ENCODE measurements at regions not wholly inside any gene's neighbourhood (a gene's known extent, or its start where the extent isn't known, plus 50 kb on each side); places are given as distances from the start of the nearest gene placed in this dataset.

GRCh38 chr1:4267381-4268261 is 367.5 kb upstream of the C1orf174 start:
- no peak for TF ChIP-seq CTCF (IDR thresholded peaks at IDR 0.05)
- Mint-ChIP-seq H3K27me3 (ENCODE audit: insufficient read depth) (peaks cover 3% of the 10 kb centered on the region; the same call in 1 of the 2 replicates), H3K4me1 (ENCODE audit: low read depth) (no peaks in the 10 kb centered on the region), H3K27ac (no peak overlapping the region), H3K36me3 (ENCODE audit: low read depth) (peaks cover 9% of the 10 kb centered on the region; the same call in 1 of the 2 replicates), H3K4me3 (no peak overlapping the region), H3K9me3 (peaks cover 76% of the 10 kb centered on the region)
- DNase-seq, result no peak

DNA sequence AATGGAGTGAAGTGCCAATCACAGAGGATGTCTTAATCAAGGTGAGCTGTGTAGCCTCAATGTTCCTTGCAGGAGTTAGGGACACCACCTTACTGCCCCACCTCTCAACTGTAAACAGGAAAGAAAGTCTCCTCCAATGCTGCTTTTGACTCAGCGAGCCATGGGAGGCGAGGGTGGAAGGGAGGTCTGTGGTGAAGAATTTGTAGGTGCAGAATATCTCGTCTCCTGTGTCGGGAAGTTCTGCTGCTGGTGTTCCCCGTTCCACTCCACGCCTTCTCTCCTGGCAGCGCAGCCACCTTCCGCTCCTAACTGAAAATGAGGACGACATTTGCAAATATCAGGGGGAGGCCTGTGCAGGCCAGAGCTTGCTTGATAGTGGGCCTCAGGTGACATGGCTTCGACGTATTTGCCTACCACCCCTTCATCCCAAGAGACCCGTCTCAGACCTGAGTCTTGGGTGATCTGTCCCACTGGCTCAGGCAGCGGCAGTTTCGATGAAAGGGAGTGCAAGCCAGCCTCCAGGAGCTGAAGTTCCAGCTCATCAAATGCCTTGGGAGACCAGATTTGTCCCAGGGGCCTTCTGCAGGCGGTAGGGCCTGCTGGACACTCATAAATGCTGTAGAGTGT is 368.3 kb upstream of the C1orf174 start:
- Mint-ChIP-seq H3K27me3 (ENCODE audit: insufficient read depth) (peaks cover 3% of the 10 kb centered on the region; the same call in 1 of the 2 replicates), H3K27ac (no peak overlapping the region), H3K4me3 (no peak overlapping the region)

DNA sequence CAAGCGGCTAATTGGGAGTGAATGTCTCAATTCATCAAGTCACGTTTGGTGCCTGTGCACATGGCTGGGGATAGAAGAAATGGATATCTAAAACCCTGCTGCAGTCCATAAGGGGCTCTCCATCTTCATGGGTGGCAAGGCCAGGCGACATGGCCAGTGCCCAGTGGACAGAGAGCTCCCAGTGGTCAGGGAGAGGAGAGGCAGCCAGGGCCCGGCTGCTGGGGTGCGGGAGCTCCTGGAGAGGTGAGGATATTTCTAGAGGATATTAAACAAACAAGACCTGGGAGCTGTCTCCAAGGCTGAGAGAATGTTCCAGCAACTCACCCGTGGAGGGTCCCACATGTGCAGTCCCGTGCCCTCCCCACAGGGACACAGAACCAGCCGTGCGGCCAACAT is 368.8 kb upstream of the C1orf174 start:
- no peak for DNase-seq
- Mint-ChIP-seq H3K27me3 (ENCODE audit: insufficient read depth) (peaks cover 3% of the 10 kb centered on the region; the same call in 1 of the 2 replicates), H3K4me1 (ENCODE audit: low read depth) (no peaks in the 10 kb centered on the region), H3K4me3 (no peak overlapping the region), H3K9me3 (peaks cover 69% of the 10 kb centered on the region), H3K27ac (no peak overlapping the region), H3K36me3 (ENCODE audit: low read depth) (peaks cover 9% of the 10 kb centered on the region; the same call in 1 of the 2 replicates)
- TF ChIP-seq CTCF (IDR thresholded peaks at IDR 0.05), result no peak

More for the DNA sequence above, 368.3 kb upstream of the C1orf174 start:
- H3K9me3 Mint-ChIP-seq, result peaks cover 74% of the 10 kb centered on the region
- peaks cover 9% of the 10 kb centered on the region; the same call in 1 of the 2 replicates for H3K36me3 Mint-ChIP-seq (ENCODE audit: low read depth)
- no peak for DNase-seq
- TF ChIP-seq CTCF (IDR thresholded peaks at IDR 0.05), result no peak
- no peaks in the 10 kb centered on the region for H3K4me1 Mint-ChIP-seq (ENCODE audit: low read depth)

DNA sequence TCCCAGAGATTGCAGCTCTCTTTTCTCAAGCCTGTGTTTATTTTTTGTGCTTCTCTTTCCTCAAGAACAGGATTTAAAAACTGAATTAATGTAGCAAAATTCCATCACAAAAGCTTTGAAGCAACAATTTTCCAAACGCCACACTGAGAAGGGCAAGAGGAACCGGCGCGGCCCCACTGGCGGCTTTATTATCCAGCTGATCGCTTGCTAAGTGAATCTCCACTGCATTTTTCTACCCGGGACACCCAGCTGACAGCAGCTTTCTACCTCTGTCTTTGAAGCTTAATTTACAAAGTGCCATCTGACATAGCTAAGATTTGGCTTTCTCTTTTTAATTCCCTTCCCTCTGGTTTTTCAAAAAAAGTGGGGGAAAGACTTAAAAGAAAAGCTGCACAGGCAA is 369.3 kb upstream of the C1orf174 start:
- TF ChIP-seq CTCF (IDR thresholded peaks at IDR 0.05), result no peak
- Mint-ChIP-seq H3K4me3 (no peak overlapping the region), H3K9me3 (peaks cover 65% of the 10 kb centered on the region), H3K27ac (no peak overlapping the region), H3K4me1 (ENCODE audit: low read depth) (no peaks in the 10 kb centered on the region), H3K27me3 (ENCODE audit: insufficient read depth) (peaks cover 3% of the 10 kb centered on the region; the same call in 1 of the 2 replicates), H3K36me3 (ENCODE audit: low read depth) (peaks cover 9% of the 10 kb centered on the region; the same call in 1 of the 2 replicates)
- DNase-seq, result no peak

DNA sequence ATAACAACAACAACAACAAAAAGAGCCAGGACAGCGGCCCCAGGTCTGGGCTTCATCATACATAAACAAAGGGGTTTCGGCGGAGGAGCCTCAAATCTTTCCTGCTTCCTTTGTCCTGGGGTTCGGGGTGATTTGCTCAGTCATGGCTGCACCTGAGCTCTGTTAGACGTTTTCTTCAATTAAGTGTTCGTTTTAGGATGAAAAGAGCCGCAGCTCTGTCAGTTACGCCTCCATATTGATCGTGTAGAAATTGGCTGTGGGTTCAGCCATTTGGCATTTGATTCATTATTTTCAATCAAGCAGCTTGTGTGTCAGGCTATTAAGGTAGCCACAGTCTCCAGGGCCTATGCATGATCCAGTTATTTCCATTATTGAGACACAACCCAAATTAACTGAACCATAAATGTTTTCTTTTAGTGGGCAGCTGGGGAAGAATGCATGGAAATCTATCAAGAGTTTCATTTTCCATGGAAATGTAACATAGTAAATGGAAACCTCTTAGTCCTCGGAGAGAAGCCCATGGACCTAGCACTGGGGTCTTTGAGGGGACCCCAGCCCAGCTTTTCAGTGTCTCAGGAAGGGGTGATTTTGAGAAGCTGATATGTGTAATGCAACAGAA is 370.0 kb upstream of the C1orf174 start:
- peaks cover 61% of the 10 kb centered on the region for H3K9me3 Mint-ChIP-seq
- no peak for TF ChIP-seq CTCF (IDR thresholded peaks at IDR 0.05)

More for the DNA sequence above, 370.0 kb upstream of the C1orf174 start:
- no peak for DNase-seq
- no peak overlapping the region for H3K4me3 Mint-ChIP-seq
- peaks cover 4% of the 10 kb centered on the region for H3K27me3 Mint-ChIP-seq (ENCODE audit: insufficient read depth)
- H3K36me3 Mint-ChIP-seq (ENCODE audit: low read depth), result peaks cover 9% of the 10 kb centered on the region; the same call in 1 of the 2 replicates
- no peak overlapping the region for H3K27ac Mint-ChIP-seq
- H3K4me1 Mint-ChIP-seq (ENCODE audit: low read depth), result no peaks in the 10 kb centered on the region
